Fibroblast of pulmonary artery (primary cell): ENCODE measurements at regions not wholly inside any gene's neighbourhood (a gene's known extent, or its start where the extent isn't known, plus 50 kb on each side); places are given as distances from the start of the nearest gene placed in this dataset.
A peak's percentile ranks its signal among the peaks of the same experiment; 100 is the strongest.

Source experiments
- DNase-seq: peaks from one replicate; pipeline ENCODE4 v3.0.0-alpha.2; 2010; ENCODE audit warnings: low read depth
- H3K4me3 ChIP-seq: replicated peaks from 2 replicates; pipeline ENCODE4 v1.5.1; 2011; ENCODE audit warnings: low read depth, mild to moderate bottlenecking, control low read depth, low read length, moderate library complexity
- TF ChIP-seq, protein P1 (sequence below): IDR thresholded peaks from 2 replicates; pipeline ENCODE4 v1.5.1; 2011; ENCODE audit warnings: mild to moderate bottlenecking, control low read depth, low read length, inconsistent platforms; ENCODE audit errors: missing control alignments

DNA sequence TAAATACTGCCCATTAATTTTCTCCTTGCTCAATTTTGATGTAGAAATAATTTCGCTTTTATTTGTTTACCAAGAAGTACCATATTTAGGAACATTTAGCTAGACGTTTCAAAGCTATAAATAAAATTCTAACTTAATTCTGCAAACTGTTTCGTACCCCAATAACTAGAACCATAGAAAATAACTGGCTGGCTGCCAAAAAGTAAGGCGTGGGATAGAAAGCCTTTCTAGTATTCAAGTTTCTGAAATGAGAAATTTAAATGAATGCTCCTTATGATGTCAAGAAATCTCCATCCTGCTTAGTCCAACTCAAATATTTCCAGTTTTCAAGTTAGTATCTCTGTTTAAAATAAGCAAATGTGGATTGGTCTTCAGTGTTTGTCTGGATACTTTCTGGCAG lies 167.4 kb downstream of the FBXO8 start:
- TF ChIP-seq, protein P1, sequence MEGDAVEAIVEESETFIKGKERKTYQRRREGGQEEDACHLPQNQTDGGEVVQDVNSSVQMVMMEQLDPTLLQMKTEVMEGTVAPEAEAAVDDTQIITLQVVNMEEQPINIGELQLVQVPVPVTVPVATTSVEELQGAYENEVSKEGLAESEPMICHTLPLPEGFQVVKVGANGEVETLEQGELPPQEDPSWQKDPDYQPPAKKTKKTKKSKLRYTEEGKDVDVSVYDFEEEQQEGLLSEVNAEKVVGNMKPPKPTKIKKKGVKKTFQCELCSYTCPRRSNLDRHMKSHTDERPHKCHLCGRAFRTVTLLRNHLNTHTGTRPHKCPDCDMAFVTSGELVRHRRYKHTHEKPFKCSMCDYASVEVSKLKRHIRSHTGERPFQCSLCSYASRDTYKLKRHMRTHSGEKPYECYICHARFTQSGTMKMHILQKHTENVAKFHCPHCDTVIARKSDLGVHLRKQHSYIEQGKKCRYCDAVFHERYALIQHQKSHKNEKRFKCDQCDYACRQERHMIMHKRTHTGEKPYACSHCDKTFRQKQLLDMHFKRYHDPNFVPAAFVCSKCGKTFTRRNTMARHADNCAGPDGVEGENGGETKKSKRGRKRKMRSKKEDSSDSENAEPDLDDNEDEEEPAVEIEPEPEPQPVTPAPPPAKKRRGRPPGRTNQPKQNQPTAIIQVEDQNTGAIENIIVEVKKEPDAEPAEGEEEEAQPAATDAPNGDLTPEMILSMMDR: no peak
- no peak overlapping the region for H3K4me3 ChIP-seq
- no peak for DNase-seq

DNA sequence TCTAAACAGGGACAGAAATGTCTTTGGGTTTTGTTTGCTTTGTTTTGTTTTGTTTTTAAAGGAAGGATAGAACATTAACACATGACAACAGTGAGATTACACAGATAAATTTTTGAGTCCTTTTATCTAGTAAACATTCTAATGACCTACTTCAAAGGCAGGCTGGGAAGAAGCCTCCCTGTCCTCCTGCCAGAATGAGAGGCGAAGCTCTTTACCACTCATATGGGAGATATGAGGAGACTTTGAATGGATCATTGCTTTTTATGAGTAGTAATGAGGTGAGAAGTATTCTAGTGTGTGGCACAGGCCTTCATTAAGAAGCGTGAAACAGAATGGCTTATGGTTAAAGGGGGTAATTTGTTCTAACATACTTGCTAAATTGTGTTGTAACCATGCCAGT lies 172.0 kb downstream of the FBXO8 start:
- TF ChIP-seq, protein P1: no peak
- no peak for DNase-seq
- H3K4me3 ChIP-seq: no peak overlapping the region

DNA sequence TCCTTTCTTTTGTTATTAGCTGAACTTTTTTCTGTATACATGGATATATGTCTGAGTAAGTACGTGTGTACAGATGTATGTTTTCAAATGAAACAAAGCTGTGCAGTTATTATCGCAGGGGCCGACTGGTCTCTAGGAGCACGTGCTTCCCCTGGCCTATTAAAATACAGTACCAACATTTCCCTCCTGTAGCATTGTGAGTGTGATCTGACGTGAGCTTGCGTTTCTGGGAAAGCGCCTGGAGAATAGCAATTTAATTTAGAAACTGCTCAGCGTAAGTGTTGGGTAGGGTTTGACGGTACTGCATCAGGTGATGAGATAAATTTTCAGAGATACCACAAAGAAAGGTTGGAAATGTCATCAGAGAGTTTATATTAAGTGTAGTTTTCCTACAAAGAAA lies 173.3 kb downstream of the FBXO8 start:
- H3K4me3 ChIP-seq: no peak overlapping the region
- TF ChIP-seq, protein P1: no peak

DNA sequence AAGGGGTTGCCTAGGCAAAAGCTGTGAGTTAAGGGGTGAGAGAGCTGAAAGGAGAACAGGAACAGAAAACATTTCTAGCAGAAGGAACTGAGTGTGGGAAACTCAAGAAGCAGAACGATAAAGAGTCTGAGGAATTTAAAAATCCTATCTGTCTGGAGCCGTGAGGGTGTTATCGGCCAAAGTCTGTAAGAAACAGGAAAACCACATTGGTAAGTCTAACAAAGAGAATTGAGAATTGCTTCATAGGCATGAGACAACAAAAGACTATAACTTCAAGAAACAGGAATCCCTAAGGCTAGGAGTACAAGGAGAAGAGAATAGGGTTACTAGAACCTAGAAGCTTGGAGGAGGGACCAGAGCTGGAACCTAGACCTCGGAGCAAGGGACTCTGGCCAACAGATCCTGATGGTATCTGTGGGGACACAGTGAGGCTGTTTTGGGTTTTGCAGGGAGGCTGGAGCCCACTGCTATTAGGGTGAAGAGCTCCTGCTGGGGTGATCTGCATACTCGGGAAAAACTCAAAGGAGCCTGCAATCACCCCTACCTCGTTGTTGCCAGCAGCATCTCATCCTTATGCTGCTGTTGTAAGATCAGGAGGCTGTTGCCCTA lies 175.6 kb downstream of the FBXO8 start:
- TF ChIP-seq, protein P1: no peak
- peak; percentile 82 for DNase-seq
- no peak overlapping the region for H3K4me3 ChIP-seq

More for the DNA sequence above, 173.3 kb downstream of the FBXO8 start:
- no peak for DNase-seq

DNA sequence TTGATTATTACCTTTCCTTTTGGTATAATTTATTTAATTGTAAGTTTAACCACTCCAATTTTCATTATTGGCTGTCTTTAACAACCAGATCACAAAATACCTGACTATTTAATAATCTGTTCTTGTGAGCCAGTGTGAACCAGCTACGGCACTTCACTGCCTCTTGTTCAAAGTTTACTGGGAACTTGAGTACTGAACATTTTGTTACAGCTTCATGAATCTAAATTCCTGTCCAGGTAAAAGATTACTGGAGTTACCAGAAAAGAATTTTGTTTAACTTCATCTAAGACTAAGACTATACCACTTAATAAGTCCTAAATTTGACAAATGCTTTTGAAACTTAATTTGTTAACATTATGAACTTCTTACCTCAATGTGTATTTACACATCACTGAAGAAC lies 178.3 kb downstream of the FBXO8 start:
- no peak for DNase-seq
- TF ChIP-seq, protein P1: no peak
- H3K4me3 ChIP-seq: no peak overlapping the region

DNA sequence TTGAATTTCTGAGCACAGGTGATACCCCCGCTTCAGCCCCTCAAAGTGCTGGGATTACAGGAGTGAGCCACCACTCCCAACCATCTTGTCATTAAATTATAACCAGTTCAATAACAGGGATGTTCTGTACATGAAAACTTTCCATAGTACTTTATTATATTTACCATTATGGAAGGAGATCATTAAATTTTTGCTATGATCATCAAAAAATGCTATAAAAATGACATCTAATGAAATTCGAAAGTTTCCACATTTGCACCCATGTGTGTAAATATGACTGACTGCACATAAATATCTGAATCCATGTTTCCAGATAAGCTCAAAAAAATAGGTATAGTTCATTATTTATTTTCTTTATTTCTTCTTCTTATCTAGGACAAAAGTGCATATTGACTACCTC lies 182.6 kb downstream of the FBXO8 start:
- TF ChIP-seq, protein P1: no peak
- no peak for DNase-seq
- H3K4me3 ChIP-seq: no peak overlapping the region

DNA sequence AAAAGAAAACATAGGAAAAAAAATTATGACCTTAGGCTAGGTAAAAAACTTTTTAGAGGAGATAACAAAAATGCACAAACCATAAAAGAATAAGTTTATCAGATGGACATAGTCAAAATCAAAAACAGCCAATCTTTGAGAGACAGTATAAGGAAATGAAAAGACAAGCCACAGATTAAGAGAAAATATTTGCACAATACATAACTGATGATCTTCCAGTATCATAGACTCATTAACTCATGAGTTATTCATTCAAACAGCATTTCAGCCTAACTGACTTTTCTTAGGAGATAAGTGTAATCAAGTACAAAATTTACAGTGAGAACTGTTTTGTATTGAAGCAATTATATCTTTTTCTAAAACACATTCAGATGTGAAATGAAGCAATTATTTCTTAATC lies 183.8 kb downstream of the FBXO8 start:
- TF ChIP-seq, protein P1: no peak
- DNase-seq: no peak
- H3K4me3 ChIP-seq: no peak overlapping the region
